ENCODE measurements at regions not wholly inside any gene's neighbourhood (a gene's known extent, or its start where the extent isn't known, plus 50 kb on each side); places are given as distances from the start of the nearest gene placed in this dataset.
"Not testable (repeated sequence)": the region's sequence is repeated elsewhere in the genome, so short reads cannot be mapped to it uniquely, and the experiment has no call there.

DNA sequence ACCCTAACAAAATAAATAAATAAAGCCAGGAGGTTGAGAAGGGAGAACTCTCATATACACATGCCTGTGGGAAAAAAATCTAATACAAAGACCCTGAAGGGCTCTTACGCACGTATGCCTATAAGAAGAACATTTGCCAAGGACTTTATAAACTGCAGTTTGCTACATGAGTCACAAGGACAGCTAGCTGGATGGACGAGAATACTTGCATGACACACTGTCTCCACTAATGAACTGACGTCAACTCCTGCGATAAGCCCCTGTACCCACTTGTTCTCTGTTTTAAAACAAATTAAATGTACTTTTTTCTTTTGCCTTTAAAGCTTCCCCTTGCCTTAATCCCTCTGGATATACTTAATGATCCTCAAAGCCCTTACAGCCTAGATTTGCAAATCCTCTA lies 374.6 kb upstream of the GHITM start:
- peak in 1 of 11 donors; percentile 18 for DNase-seq (ENCODE audit: extremely low read depth in 1 of 11, low read depth in 9 of 11, low spot score in 4 of 11)

DNA sequence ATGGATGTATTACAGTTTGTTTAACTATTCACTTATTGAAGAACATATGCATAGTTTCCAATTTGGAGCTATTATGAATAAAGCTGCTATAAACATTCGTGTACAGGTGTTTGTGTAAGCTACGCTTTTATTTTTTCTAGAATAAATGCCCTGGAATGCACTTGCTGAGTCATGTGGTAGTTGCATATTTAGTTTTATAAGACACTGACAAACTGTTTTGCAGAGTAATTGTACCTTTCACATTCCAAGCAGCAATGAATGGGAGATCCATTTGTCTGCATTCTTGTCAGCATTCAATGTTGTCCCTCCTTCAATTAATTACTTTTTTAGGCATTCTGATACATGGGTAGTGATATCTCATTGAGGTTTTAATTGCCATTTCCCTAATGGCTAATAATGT lies 373.6 kb upstream of the GHITM start:
- no peak for DNase-seq (ENCODE audit: extremely low read depth in 1 of 11, low read depth in 9 of 11, low spot score in 4 of 11)

DNA sequence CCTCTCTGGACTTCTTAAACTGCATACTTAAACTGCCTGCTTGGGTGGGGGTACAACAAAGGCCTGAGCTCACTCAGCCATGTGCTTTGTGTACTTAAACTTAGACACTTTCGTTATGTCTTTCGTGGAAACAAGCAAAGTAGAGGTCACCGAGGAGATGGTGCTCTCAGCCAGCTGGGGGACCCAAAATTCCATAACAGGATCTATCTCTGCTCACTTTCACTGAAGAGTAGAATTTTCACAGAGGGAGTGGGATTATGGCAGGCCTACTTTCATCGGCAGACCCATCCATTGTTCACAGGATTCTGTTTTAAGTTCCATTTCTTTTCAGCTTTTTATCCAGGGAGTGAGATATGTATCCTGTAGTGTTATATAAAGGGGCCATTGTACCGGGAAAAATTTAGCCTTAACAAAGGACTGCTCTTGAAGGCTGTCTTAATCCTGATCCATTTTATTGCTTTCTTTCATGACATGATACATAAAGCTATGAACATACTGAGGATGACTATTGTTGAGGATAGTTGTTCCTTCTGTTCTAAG lies 370.0 kb upstream of the GHITM start:
- no peak for DNase-seq (ENCODE audit: extremely low read depth in 1 of 11, low read depth in 9 of 11, low spot score in 4 of 11)

DNA sequence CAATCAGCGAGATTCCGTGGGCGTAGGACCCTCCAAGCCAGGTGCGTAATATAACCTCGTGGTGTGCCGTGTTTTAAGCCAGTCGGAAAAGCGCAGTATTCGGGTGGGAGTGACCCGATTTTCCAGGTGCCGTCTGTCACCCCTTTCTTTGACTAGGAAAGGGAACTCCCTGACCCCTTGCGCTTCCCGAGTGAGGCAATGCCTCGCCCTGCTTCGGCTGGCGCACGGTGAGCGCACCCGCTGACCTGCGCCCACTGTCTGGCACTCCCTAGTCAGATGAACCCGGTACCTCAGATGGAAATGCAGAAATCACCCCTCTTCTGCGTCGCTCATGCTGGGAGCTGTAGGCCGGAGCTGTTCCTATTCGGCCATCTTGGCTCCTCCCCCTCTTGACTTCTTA lies 352.6 kb upstream of the GHITM start:
- not testable (repeated sequence) for DNase-seq (ENCODE audit: extremely low read depth in 1 of 11, low read depth in 9 of 11, low spot score in 4 of 11)

DNA sequence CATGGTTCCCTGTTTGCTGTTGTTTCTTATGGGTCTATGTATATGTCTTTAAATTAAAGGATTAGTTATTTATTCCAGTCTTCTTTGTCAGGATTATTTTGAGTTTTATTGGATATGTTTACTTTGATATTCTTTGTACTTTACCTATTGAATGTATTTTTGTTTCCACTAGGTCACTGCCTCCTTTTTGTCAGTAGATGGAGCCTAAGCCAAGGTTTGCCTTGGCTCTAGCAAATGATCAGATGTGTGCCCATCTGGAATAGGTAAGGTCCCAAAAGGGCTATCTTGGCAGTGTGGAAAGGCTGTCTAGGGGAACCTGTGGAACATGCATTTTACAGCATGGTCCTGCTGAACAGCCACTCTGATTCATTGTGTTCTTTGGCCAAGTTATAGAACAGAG lies 337.3 kb upstream of the GHITM start:
- DNase-seq (ENCODE audit: extremely low read depth in 1 of 11, low read depth in 9 of 11, low spot score in 4 of 11): no peak

DNA sequence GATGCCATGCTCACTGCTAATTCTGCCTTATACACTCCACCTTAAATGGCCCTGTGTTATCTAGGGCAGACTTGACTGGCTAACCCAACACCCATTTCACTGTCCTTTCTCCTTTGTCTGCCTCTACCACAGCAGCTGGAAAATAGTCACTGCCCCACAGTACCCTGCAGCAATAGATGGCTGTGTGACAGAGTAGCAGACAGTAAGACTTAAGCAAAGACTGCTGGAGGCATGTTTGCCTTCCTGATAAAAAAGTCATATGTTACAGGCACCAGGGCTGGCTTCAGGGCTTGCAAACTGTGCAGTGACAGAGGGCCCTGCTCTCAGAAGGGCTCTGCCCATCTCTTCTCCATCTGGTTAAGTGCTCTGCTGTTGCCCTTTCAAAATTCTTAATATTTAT lies 332.6 kb upstream of the GHITM start:
- DNase-seq (ENCODE audit: extremely low read depth in 1 of 11, low read depth in 9 of 11, low spot score in 4 of 11): no peak

DNA sequence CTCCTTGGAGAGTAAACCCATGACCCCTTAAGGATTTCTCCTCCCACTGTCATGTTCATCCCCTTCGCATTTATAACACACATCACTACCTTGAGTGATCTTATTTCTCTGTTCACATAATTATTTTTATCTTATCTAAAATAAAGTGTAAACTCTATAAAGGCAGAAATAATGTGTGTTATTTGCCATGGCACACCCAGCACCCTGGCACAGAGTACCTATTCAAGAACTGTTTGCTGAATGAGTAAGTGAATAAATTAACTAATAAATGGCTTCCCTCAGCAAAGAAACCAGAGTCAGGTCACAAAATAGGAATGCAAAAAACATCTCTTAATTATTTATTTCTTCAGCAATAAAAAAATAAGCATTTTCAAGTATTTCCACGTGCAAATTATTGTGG lies 330.3 kb upstream of the GHITM start:
- no peak for DNase-seq (ENCODE audit: extremely low read depth in 1 of 11, low read depth in 9 of 11, low spot score in 4 of 11)

DNA sequence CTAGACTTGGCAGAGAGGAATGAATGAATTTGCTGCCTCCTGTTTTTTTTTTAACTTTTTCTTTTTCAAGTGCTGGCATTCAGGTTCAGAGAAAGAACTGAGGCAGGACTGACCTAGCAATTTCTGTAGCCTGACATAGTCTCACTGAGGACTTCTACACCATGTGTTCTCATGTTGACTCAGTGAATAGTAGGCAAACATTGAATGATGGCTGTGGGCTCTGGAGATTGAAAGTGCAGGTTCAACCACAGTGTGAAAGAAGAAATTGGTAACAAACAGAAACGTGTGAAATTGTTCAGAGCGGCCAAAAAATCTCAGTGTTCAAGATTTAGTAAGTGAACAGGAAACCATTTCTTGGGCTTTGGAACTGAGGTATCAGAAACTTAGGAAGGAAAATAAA lies 322.4 kb upstream of the GHITM start:
- DNase-seq (ENCODE audit: extremely low read depth in 1 of 11, low read depth in 9 of 11, low spot score in 4 of 11): no peak

DNA sequence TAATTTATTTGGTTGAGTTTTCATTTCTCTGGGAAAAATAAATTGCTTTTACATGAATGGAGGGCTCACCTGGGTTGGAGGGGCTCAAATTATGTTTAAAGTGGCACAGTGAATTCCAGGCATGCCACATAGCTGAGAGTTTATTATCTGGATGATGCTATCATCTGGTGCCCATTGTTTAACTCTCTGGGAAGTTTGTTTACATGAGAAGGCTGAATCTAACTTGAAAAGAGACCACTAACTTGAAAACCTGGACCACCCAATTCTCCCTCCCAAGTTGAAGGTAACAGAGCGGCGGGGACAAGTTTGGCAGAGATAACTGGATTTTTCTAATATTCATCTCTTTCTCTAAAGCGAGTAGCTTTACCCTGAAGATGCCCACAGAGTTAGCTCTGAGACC lies 321.5 kb upstream of the GHITM start:
- no peak for DNase-seq (ENCODE audit: extremely low read depth in 1 of 11, low read depth in 9 of 11, low spot score in 4 of 11)

DNA sequence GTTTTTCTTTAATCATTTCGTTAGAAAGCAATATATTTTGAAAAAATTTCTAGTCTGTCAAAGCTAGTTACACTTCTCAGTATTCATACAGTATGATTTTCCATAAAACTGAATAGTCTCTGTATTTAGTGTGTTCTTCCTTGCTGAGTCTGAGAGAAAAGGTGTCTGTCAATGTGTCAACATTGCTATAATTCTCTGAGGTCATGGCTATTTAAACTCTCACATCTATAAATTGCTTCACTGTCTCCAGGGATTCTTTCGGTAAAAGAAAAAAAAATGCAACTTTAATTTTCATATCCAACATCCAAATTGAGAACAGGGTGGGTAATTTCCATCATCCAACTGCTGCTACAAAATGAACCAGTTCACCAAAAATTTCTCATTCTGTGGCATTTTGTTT lies 319.7 kb upstream of the GHITM start:
- DNase-seq (ENCODE audit: extremely low read depth in 1 of 11, low read depth in 9 of 11, low spot score in 4 of 11): no peak

DNA sequence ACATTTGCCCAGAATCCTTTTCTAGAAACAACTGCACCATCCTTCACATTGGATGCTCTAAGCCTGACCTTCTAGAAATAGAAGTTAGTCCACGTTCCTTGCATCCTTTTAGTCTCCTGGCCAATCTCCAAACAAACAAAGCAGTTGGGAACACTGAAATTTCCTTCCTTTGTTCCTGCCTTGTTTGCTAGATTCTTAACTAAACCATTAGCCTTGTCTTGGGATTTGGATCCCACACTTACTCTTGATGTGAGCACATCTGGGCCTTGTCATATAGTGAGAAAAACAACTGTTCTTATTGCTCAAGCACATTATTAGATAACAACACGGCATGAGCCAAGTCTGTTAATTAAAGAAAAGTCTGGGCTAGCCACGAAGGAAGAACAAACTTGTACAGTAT lies 319.3 kb upstream of the GHITM start:
- DNase-seq (ENCODE audit: extremely low read depth in 1 of 11, low read depth in 9 of 11, low spot score in 4 of 11): no peak

DNA sequence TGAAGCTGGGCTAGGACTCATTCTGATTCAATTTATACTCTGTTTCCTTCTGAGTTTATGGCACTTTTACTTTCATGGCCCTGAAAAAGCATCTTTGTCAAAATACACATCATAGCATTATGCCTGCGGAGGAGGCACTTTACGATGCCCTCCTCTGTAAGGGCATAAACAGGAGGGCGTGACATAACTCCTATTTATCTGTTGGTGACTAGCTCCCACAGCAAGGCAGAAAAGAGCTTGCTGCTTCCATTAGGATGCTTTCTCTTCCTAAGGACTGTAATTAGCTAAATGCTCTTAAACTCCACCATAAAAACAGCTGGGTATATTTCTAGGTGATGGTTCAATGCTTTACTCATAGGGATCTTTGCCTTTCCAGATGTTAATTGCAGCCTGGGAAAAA lies 315.2 kb upstream of the GHITM start:
- DNase-seq (ENCODE audit: extremely low read depth in 1 of 11, low read depth in 9 of 11, low spot score in 4 of 11): no peak

DNA sequence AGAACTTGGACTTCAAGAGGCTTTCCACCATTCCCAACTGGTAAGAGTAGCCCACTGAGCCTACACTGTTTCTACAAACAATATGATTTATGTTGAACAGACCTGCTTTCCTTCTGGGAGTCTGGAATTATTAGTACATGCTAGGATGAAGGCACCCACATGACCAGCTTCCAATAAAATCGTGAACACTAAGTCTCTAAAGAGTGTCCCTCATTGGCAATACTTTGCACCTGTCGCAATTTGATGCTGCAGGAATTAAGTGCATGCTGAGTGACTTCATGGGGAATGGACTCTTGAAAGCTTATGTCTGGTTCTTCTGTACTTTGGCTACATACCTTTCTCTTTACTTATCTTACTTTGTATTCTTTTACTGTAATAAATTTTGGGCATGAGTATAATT lies 305.2 kb upstream of the GHITM start:
- no peak for DNase-seq (ENCODE audit: extremely low read depth in 1 of 11, low read depth in 9 of 11, low spot score in 4 of 11)

DNA sequence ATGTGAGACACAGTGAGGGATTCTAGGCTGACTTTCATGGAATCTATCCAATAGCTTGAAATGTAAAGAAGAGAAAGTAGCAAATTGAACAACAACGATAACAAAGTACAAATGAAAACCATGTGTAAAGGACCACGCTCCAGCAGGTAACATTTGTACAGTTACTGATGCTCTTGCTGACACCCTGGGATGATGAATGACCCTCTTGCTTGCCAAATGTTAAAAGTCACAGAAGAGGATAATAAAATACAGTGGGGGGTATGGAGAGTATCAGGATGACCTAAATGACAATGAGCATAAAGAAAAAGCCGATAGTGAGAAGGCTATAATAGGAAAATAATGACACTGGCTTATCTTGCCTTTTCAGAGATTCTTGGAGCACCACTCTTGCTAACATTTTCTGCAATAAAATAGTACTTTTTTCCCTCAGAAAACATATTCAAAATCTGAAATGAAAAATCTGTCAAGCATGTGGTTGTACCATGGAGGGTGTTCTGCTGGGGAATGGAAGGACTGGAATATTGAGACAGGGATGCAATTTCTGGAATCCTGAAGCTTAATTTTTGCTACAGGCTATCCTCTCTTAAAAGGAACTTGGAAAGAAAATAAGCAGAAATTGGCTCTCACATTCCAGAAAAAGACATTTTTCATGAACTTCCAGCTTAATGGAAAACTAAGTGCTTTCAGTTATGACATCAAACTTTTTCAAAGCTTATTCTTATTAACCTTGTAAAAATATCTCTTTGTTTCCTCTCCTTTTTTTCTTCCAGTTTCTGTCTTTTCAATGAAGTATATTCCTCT lies 303.2 kb upstream of the GHITM start:
- DNase-seq (ENCODE audit: extremely low read depth in 1 of 11, low read depth in 9 of 11, low spot score in 4 of 11): no peak

DNA sequence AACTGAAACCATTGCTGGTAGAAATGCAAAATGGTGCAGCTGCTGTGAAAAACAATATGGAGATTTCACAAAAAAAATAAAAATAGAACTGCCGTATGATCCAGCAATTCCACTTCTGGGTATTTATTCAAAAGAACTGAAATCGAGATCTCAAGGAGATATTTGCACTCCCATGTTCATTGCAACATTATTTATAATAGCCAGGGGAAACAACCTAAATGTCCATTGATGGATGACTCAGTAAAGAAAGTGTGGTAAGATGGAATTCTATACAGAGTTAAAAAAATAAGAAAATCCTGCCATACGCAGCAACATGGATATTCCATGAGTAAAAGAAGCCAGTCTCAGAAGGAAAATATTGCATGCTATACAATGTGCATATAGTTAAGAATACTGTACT lies 290.6 kb upstream of the GHITM start:
- no peak for DNase-seq (ENCODE audit: extremely low read depth in 1 of 11, low read depth in 9 of 11, low spot score in 4 of 11)

DNA sequence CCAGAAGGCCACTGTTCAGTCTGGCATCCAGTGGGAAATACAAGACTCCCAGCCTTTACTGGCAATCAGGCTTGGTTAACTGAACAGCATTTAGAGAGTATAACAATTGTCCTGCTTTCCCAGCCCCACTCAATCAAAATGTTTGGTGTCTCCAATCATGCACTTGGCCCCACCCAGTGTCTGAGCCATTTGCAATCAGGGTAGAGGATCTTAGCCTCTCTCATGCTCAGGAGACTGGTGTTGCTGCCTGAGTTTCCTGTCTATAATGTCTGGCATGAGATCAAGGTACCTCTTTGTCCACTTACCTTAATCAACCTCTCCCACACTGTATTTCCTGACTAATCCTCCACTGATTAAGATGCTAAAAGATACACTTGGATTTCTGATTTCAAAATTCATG lies 290.2 kb upstream of the GHITM start:
- no peak for DNase-seq (ENCODE audit: extremely low read depth in 1 of 11, low read depth in 9 of 11, low spot score in 4 of 11)

DNA sequence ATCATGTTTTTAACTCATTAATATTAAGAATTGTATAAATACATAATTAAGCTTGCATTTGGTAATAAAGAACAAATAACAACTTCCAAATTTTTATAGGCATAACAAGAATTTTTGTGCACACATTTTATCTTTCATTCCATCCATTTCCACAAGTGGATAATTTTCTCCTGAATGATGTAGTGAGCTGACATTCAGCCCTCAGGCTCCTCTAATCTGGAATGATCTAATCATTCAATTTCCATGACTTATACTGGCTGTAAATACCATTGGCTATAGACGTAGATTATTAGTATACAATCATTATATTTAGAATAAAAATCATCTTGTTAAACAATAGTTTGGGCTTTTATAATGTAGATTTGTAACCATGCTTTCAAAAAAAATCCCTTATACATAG lies 287.2 kb upstream of the GHITM start:
- DNase-seq (ENCODE audit: extremely low read depth in 1 of 11, low read depth in 9 of 11, low spot score in 4 of 11): no peak

DNA sequence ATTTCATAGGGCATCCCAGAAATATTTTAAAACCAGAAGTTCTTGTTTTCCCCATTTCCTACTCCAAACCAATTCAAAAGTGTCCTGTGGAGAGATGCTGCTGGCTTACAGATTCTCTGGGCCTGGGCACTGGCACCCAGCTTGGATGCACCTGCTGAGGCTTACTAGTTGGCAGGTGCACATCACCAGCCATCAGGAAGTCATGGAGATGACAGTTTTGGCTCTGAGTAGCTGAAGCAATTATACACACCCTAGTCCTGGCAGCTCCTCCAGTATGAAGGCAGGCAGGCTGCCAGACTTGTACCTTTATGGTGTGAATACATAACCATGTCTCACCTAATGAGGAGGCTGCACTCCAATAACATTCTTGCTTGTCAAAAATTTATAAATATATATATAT lies 276.6 kb upstream of the GHITM start:
- DNase-seq (ENCODE audit: extremely low read depth in 1 of 11, low read depth in 9 of 11, low spot score in 4 of 11): no peak

DNA sequence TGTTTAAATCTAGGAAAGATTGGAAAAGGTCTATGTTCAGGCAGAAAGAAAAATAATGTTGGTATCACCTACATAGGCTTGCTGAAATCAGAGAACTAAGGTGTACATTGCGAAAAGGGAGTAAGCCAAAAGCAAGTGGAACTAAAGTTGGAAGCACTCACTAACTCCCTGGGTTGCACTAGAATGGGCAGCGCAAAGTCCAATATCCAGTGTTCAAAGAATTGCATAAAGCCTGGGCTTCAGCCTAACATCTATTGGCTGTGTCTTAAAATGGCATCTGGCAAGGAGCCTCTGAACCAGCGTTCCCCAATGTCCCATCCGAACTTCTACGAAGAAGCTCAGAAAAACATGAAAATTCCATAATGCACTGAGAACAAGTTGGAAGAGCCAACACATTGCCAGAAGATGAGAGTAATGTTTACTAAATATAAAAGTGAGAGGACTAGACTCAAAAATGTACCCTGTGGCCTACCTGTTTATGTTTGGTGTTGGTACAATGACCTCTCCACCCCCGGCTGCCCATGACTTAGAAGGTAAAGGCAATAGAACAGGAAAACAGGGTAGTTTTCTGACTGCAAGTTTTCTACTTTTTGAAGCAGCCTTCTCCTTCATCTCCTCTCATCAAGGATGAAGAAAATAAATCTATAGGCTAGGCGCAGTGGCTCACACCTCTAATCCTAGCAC lies 275.9 kb upstream of the GHITM start:
- DNase-seq (ENCODE audit: extremely low read depth in 1 of 11, low read depth in 9 of 11, low spot score in 4 of 11): no peak

DNA sequence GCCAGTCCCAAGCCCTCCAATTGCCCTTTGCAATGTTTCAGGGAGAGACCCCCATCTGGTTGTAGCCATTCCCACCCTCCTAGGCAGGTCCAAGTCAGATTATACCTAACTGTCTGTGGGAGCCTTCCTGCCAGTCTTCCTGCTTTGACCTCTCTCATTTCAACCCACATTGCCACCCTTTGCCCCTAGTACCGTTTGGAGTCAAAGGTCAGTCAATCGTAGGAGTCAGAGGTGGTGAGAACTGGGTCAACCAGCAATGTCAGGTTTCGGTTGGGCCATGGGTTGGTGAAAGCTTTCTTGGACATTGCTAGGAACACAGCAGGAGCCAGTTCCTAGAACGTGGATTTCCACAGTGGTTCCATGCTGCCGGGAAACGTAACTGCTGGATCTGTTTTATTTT lies 269.4 kb upstream of the GHITM start:
- no peak for DNase-seq (ENCODE audit: extremely low read depth in 1 of 11, low read depth in 9 of 11, low spot score in 4 of 11)
